ENCODE measurements at regions not wholly inside any gene's neighbourhood (a gene's known extent, or its start where the extent isn't known, plus 50 kb on each side); places are given as distances from the start of the nearest gene placed in this dataset.

DNA sequence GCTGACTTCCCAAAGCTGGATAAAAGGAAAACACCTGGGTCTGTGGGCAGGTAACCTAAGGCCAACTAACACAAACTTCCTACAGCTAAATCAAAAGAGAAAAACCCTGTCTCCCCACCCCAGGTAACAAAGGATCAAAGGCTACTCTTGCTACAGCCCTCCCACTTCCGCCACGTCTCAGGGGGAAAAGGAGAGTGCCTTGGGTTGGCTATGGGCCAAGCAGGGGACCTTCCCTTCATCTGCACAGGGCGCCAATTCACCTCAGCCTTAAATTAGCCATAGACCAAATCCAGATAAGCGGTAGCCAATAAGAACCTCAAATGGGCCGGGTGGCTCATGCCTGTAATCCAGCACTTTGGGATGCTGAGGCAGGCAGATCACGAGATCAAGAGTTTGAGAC, 69.1 kb upstream of the LANCL2 start:
- intact Hi-C loops (cut with micrococcal nuclease) = no loop called here
- Histone ChIP-seq H3K27me3 (ENCODE audit: control insufficient read depth, insufficient read depth, low read length) (peaks cover 25% of the 10 kb centered on the region), H4K8ac (ENCODE audit: low read depth in 2 of 2, low read length in 2 of 2) (no peak overlapping the region), H3K9me3 (ENCODE audit: control insufficient read depth, insufficient read depth, low read length) (no peaks in the 10 kb centered on the region; the same call in 1 of the 2 replicates), H2BK15ac (ENCODE audit: low read depth, low read length) (no peak overlapping the region), H3K18ac (ENCODE audit: low read depth, low read length) (no peak overlapping the region), H2BK5ac (ENCODE audit: low read depth, low read length, poor library complexity, severe bottlenecking) (no peak overlapping the region), H2AK5ac (ENCODE audit: low read depth, low read length) (no peak overlapping the region), H3K23ac (ENCODE audit: low read depth, low read length) (no peak overlapping the region), H3K4ac (ENCODE audit: low read depth, low read length) (no peak overlapping the region), H4K91ac (ENCODE audit: insufficient read depth, low read depth, low read length) (no peak overlapping the region), H3K4me2 (ENCODE audit: low read depth, low read length) (no peak overlapping the region), H3K79me1 (ENCODE audit: low read depth in 1 of 2, low read length in 2 of 2) (no peaks in the 10 kb centered on the region), H4K5ac (ENCODE audit: low read depth, low read length) (no peak overlapping the region), H3K14ac (replicated peaks; ENCODE audit: low read depth, low read length) (no peak overlapping the region), H3K56ac (ENCODE audit: extremely low read depth, insufficient read depth, low read length) (no peak overlapping the region), H3K4me3 (ENCODE audit: insufficient read depth, low read depth, low read length) (no peak overlapping the region), H3K36me3 (ENCODE audit: control insufficient read depth, insufficient read depth, low read length) (no peaks in the 10 kb centered on the region), H3K9ac (ENCODE audit: low read depth, low read length) (no peak overlapping the region), H2BK120ac (ENCODE audit: low read depth, low read length) (no peak overlapping the region), H3K4me1 (ENCODE audit: control insufficient read depth, insufficient read depth, low read length) (no peaks in the 10 kb centered on the region), H4K20me1 (ENCODE audit: insufficient read depth, low read length) (no peaks in the 10 kb centered on the region), H2AK9ac (replicated peaks; ENCODE audit: low read depth, low read length, poor library complexity) (no peak overlapping the region), H3K27ac (ENCODE audit: insufficient read depth, low read length) (no peak overlapping the region), H2AFZ (replicated peaks; ENCODE audit: low read length, poor library complexity) (no peak overlapping the region), H2BK20ac (ENCODE audit: low read depth, low read length) (no peak overlapping the region), H3K9me1 (ENCODE audit: insufficient read depth, low read length) (no peaks in the 10 kb centered on the region)
- no TSS peak for BruUV-seq (replicated peaks)
- DNase-seq (no peak), ATAC-seq (ENCODE audit: low read depth) (no peak)
- TF ChIP-seq MAZ (IDR thresholded peaks at IDR 0.05; ENCODE audit: borderline replicate concordance, low read depth, low read length) (no peak), MXI1 (IDR thresholded peaks at IDR 0.05; ENCODE audit: borderline replicate concordance, low read depth, low read length) (no peak), POLR2A (IDR thresholded peaks at IDR 0.05; ENCODE audit: low read depth, low read length) (no peak), NFE2L2 (IDR thresholded peaks at IDR 0.05; ENCODE audit: low read depth, low read length) (no peak)
- ChIA-PET CTCF (no interaction called here), POLR2A (ENCODE audit: unreplicated experiment) (no interaction called here)
- WGBS, 2 experiments (ENCODE audit: extremely low coverage in 2 of 2, insufficient read length in 1 of 2) = no CpG with 5 or more reads among the region's 6 CpGs
- dilution Hi-C loops (cut with HindIII; ENCODE audit: low sequenced_read_pairs, unreplicated experiment) = no loop called here
- in situ Hi-C loops (cut with MboI; ENCODE audit: low sequenced_read_pairs) = loop anchor here (25.0 kb wide), 2 partner anchors 666 to 791 kb away; partner anchors contain the start of genes MRPS17, NIPSNAP2 and PHKG1

Data from IMR-90 (cell line).